Gastroesophageal sphincter (tissue), 4 donors: ENCODE measurements at regions not wholly inside any gene's neighbourhood (a gene's known extent, or its start where the extent isn't known, plus 50 kb on each side); places are given as distances from the start of the nearest gene placed in this dataset.

Experiments
- ATAC-seq: fragments of 150-250 bp; one replicate; pipeline ENCODE4 v1.9.1; 2016; ENCODE audit warnings: mild to moderate bottlenecking, moderate library complexity
- H3K27ac ChIP-seq, 4 donors: fragments of 200-600 bp; sonication (generic) in 3 of 4; 1 replicate in 3 of 4; 2 replicates in 1 of 4; pipeline ENCODE4 v1.5.1; 2016 to 2019
- H3K27me3 ChIP-seq: fragments of 200-600 bp; sonication (generic); one replicate; pipeline ENCODE4 v1.5.1; 2019
- H3K36me3 ChIP-seq, 2 donors: fragments of 200-600 bp; sonication (generic); one replicate each; pipeline ENCODE4 v1.5.1; 2019; ENCODE audit warnings: control low read depth in 1 of 2
- H3K4me1 ChIP-seq, 3 donors: fragments of 200-600 bp; sonication (generic); 1 replicate in 2 of 3; 2 replicates in 1 of 3; pipeline ENCODE4 v1.5.1; 2016 to 2019; ENCODE audit warnings: control low read depth in 2 of 3
- H3K4me3 ChIP-seq, 2 donors: fragments of 200-600 bp; sonication (generic); one replicate each; pipeline ENCODE4 v1.5.1; 2019; ENCODE audit warnings: mild to moderate bottlenecking in 1 of 2, moderate library complexity in 1 of 2
- H3K9me3 ChIP-seq, 3 donors: fragments of 200-600 bp; sonication (generic); one replicate each; pipeline ENCODE4 v1.5.1; 2017 to 2019; ENCODE audit warnings: control low read depth in 2 of 3
- EP300 ChIP-seq: sonication (generic); formaldehyde crosslinking; IDR thresholded peaks from one replicate; pipeline ENCODE4 v1.6.1; 2017; ENCODE audit warnings: antibody characterized with exemption, mild to moderate bottlenecking
- POLR2A ChIP-seq, 2 donors: fragments of 450-650 bp; IDR thresholded peaks; one replicate each; pipeline ENCODE4 v1.6.1; 2017; ENCODE audit warnings: antibody characterized with exemption in 2 of 2, mild to moderate bottlenecking in 2 of 2, moderate library complexity in 1 of 2
- POLR2AphosphoS5 ChIP-seq: sonication (generic); formaldehyde crosslinking; IDR thresholded peaks from one replicate; pipeline ENCODE4 v1.6.1; 2017; ENCODE audit warnings: antibody characterized with exemption
- WGBS, 2 donors: methylation state at CpG; one replicate each; pipeline ENCODE4 v1.1.5; 2018; ENCODE audit warnings: low coverage in 1 of 2; 5-methylcytosine and 5-hydroxymethylcytosine counted together
- TF ChIP-seq, protein P1 (sequence below), 4 experiments: fragments of 200-600 bp in 2 of 4; fragments of 450-650 bp in 2 of 4; sonication (generic) in 1 of 4; IDR thresholded peaks; one replicate each; pipeline ENCODE4 v1.5.1; 2017 to 2019; ENCODE audit warnings: antibody characterized with exemption in 4 of 4, mild to moderate bottlenecking in 2 of 4, moderate library complexity in 2 of 4

DNA sequence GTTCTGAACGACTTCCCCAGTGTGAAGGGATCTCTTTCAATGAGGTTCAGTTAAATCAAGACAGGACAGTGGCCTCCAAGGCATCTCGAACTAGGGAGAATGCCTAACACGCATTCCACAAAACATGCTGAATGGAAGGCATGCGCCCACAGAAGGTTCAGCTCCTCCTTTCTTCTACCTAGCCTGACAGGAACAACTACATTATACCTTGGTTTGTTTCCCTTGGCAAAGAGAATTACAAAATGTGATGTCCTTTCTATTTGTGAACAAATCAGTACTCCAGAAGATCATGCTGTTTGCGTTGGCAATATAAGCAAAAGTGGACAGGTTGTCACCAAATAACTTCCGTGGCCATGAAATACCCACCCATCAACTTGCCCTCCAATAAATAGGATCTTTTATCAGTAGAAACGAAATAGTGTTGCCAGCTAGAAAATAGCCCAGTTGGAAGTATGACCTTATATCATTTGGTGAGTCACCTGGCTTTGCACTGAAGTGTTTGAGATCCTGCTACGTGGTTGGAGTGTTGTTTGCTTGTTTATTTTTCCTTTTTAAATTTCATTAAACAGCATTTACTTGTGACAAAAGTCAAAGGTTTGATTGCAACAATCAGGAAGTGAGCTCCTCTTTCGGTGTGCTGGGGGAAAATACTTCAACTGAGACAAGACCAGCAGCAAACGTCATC, 117.0 kb upstream of the FAM204A start:
- WGBS, 2 donors = 50 to 58% methylated on average over 10 of the region's 10 CpGs
- Histone ChIP-seq H3K9me3 (no peaks in the 10 kb centered on the region), H3K4me3 (no peak overlapping the region), H3K4me1 (no peaks in the 10 kb centered on the region), H3K27ac (no peak overlapping the region), H3K36me3 (no peaks in the 10 kb centered on the region), H3K27me3 (peaks cover 48% of the 10 kb centered on the region)
- TF ChIP-seq POLR2AphosphoS5 = no peak
- no peak for ATAC-seq

DNA sequence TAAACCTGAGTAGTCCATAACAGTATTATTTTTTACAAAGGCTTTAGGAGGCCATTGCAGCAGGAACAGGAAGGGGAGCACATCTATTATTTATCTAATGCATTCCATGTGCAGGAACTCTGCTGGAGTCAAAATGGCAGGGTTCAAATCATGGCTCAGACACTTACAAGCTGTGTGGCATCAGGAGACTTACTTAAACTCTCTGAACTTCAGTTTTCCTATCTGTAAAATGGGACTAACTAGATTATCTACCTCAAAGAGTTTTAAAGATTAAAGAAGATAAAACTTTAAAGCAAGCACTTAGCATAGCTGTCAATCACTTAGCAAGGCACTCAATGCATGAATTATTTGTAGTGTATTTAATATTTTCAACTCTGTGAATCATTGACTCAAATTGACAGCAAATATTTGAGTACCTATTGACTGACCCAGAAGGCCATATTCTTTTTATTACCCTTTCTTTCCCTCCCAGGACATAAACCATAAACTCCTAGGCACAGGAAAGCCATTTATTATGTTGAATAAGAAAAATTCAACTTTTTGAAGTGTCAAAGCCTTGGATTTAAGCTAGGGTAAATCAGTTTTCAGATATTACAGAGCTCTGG, 115.8 kb upstream of the FAM204A start:
- H3K27me3 ChIP-seq = peaks cover 36% of the 10 kb centered on the region
- TF ChIP-seq EP300 (no peak), POLR2A (IDR thresholded peaks at IDR 0.05) (no peak), POLR2AphosphoS5 (no peak)
- TF ChIP-seq, protein P1, sequence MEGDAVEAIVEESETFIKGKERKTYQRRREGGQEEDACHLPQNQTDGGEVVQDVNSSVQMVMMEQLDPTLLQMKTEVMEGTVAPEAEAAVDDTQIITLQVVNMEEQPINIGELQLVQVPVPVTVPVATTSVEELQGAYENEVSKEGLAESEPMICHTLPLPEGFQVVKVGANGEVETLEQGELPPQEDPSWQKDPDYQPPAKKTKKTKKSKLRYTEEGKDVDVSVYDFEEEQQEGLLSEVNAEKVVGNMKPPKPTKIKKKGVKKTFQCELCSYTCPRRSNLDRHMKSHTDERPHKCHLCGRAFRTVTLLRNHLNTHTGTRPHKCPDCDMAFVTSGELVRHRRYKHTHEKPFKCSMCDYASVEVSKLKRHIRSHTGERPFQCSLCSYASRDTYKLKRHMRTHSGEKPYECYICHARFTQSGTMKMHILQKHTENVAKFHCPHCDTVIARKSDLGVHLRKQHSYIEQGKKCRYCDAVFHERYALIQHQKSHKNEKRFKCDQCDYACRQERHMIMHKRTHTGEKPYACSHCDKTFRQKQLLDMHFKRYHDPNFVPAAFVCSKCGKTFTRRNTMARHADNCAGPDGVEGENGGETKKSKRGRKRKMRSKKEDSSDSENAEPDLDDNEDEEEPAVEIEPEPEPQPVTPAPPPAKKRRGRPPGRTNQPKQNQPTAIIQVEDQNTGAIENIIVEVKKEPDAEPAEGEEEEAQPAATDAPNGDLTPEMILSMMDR (IDR thresholded peaks at IDR 0.05) = no peak
- no peak overlapping the region for H3K4me3 ChIP-seq
- no peak overlapping the region for H3K27ac ChIP-seq
- H3K9me3 ChIP-seq = no peaks in the 10 kb centered on the region
- no peaks in the 10 kb centered on the region for H3K36me3 ChIP-seq
- no peak for ATAC-seq
- no peaks in the 10 kb centered on the region for H3K4me1 ChIP-seq

DNA sequence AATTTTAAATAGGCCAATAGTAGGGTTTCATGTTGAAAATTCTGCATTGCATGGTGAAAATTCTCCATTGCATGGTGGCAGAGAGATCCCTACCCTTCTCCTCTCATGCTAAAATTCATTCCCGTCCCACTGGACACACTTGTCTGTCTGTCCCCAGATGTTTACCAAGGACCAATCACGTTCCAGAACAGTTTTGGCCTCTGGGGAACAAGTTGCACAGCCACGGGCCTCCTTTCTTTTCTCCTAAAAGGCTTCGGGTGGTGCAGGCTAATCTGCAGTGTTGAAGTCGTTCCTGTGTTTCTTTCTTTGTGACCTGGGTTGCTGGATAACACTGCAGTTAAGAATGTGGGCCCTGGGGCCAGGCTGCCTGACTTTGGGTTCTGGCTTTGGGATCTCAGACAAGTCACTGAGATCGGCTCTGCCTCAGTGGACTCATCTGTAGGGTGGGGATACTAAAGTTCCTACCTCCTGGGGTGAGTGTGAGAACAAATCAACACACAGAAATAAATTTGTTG, 113.1 kb upstream of the FAM204A start:
- TF ChIP-seq POLR2AphosphoS5 (no peak), EP300 (no peak), POLR2A (IDR thresholded peaks at IDR 0.05) (no peak)
- TF ChIP-seq, protein P1 (IDR thresholded peaks at IDR 0.05) = no peak
- Histone ChIP-seq H3K9me3 (peaks cover 0 to 18% (median 0%) of the 10 kb centered on the region in 3 donors), H3K4me3 (no peak overlapping the region), H3K4me1 (no peaks in the 10 kb centered on the region), H3K27ac (no peak overlapping the region), H3K27me3 (peaks cover 26% of the 10 kb centered on the region), H3K36me3 (no peaks in the 10 kb centered on the region)
- 61 to 64% methylated on average over 4 to 6 of the region's 6 CpGs for WGBS, 2 donors
- ATAC-seq = no peak

DNA sequence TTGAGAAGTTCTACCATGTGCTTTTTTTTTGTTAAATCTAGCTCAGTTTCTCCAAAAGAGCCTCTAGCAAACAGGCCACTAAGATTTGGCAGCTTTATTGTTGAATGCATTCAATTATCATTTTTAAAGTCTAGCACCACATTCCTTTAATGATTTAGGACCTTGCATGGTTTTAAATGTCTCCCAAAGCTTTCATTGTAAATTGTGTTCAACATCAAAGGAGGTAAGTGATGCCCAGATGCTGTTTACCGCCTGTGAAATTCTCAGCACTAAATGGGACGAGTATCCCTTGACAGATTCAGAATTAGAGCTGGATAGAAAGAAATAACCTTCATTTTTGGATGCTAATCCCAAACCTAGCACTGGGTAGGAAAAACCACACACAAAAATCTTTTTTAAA, 112.1 kb upstream of the FAM204A start:
- no peak overlapping the region for H3K27ac ChIP-seq
- TF ChIP-seq POLR2AphosphoS5 (no peak), POLR2A (IDR thresholded peaks at IDR 0.05) (no peak), EP300 (no peak)
- TF ChIP-seq, protein P1 (IDR thresholded peaks at IDR 0.05) = no peak
- no peaks in the 10 kb centered on the region for H3K4me1 ChIP-seq
- 60 to 75% methylated on average over 1 to 2 of the region's 2 CpGs for WGBS, 2 donors
- peaks cover 29% of the 10 kb centered on the region for H3K27me3 ChIP-seq
- no peaks in the 10 kb centered on the region for H3K36me3 ChIP-seq
- H3K4me3 ChIP-seq = no peak overlapping the region
- no peak for ATAC-seq
- H3K9me3 ChIP-seq = peaks cover 0 to 18% (median 0%) of the 10 kb centered on the region in 3 donors

DNA sequence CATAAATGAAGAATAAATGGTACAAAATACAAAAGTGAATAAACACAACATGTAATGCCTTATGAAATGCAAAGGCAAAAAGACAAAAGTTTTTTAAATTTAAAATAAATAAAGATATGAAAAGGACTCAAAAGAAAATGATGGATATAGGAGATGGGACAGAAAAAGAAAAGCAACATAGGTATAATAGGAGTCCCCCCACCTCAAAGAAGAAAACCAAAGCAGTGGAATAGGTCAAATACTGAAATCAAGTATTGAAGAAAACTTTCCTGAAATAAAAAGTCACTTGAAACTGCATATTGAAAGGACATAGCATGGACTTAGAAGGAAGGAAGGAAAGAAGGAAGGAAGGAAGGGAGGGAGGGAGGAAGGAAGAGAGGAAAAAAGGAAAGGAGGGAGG, 110.0 kb upstream of the FAM204A start:
- H3K36me3 ChIP-seq = no peaks in the 10 kb centered on the region
- TF ChIP-seq POLR2AphosphoS5 = no peak
- TF ChIP-seq EP300 = no peak
- TF ChIP-seq POLR2A (IDR thresholded peaks at IDR 0.05) = no peak
- TF ChIP-seq, protein P1 (IDR thresholded peaks at IDR 0.05) = no peak
- H3K4me3 ChIP-seq = no peak overlapping the region
- H3K9me3 ChIP-seq = peaks cover 0 to 18% (median 0%) of the 10 kb centered on the region in 3 donors
- no peaks in the 10 kb centered on the region for H3K4me1 ChIP-seq
- H3K27me3 ChIP-seq = peaks cover 36% of the 10 kb centered on the region
- no peak for ATAC-seq
- H3K27ac ChIP-seq = no peak overlapping the region
